ENCODE measurements at regions not wholly inside any gene's neighbourhood (a gene's known extent, or its start where the extent isn't known, plus 50 kb on each side); places are given as distances from the start of the nearest gene placed in this dataset.

GRCh38 chr2:172285010-172285621, 142.3 kb upstream of the ITGA6 start:
- DNase-seq (ENCODE audit: low read depth, low spot score) = peak; percentile 81
- in situ Hi-C loops (cut with HindIII; ENCODE audit: low sequenced_read_pairs) = no loop called here
- TF ChIP-seq, protein P1, sequence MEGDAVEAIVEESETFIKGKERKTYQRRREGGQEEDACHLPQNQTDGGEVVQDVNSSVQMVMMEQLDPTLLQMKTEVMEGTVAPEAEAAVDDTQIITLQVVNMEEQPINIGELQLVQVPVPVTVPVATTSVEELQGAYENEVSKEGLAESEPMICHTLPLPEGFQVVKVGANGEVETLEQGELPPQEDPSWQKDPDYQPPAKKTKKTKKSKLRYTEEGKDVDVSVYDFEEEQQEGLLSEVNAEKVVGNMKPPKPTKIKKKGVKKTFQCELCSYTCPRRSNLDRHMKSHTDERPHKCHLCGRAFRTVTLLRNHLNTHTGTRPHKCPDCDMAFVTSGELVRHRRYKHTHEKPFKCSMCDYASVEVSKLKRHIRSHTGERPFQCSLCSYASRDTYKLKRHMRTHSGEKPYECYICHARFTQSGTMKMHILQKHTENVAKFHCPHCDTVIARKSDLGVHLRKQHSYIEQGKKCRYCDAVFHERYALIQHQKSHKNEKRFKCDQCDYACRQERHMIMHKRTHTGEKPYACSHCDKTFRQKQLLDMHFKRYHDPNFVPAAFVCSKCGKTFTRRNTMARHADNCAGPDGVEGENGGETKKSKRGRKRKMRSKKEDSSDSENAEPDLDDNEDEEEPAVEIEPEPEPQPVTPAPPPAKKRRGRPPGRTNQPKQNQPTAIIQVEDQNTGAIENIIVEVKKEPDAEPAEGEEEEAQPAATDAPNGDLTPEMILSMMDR (IDR thresholded peaks at IDR 0.05; ENCODE audit: low read depth, low read length) = no peak
- H3K4me3 ChIP-seq (ENCODE audit: low read depth, low read length) = no peak overlapping the region

GRCh38 chr2:172285760-172286159, 141.6 kb upstream of the ITGA6 start:
- no peak for DNase-seq (ENCODE audit: low read depth, low spot score)
- in situ Hi-C loops (cut with HindIII; ENCODE audit: low sequenced_read_pairs) = no loop called here
- TF ChIP-seq, protein P1 (IDR thresholded peaks at IDR 0.05; ENCODE audit: low read depth, low read length) = no peak
- no peak overlapping the region for H3K4me3 ChIP-seq (ENCODE audit: low read depth, low read length)

DNA sequence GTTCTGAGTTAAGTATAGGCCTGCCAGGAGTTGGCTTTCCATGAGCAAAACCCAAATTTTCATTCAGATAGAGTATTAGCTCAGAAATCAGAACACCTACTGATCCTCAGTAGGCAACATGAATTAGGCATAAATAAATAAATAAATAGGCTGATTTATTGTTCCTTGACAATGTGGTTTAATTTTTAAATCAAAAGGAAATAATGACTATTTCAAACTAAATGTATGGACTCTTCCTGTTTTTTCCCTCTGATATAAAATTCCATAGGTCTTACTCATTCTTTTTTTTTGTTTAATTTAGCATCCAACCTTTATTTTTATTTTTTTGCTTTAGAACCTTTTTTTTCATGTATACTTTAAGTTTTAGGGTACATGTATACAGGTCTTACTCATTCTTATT, 140.2 kb upstream of the ITGA6 start:
- TF ChIP-seq, protein P1 (IDR thresholded peaks at IDR 0.05; ENCODE audit: low read depth, low read length) = no peak
- no peak for DNase-seq (ENCODE audit: low read depth, low spot score)
- in situ Hi-C loops (cut with HindIII; ENCODE audit: low sequenced_read_pairs) = no loop called here
- no peak overlapping the region for H3K4me3 ChIP-seq (ENCODE audit: low read depth, low read length)

DNA sequence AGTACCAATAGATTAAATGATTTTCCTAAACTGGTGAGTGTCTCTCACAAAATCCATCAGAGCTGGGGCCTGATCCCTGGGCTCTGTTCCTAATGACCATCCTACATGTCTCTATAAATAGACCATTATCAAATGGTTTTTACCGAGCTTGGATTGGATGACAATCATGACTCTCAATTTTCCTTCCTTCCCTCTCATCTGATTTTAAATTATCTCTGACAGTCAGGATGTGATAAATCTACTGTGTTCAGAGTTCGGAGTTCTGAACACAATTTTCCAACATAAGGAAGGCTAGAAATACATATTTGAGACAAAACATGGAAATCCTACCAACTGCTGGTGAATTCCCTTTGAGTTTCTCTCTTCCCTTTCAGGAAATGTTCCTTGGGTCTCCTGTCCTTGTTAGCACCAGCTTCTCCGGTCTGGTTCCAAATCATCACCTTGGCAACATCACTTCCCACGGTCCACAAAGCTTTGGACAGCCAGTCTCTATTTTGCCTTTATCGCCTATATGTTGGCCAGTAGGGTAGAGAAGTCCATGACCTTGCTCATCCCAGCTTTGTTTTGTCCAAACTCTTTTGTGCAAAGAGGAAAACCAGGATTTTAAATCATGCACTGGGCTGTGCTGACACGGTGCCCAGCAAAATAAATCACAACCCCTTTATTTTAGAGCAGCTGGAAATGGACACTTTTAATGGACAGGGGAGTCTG, 139.6 kb upstream of the ITGA6 start:
- TF ChIP-seq, protein P1 (IDR thresholded peaks at IDR 0.05; ENCODE audit: low read depth, low read length) = no peak
- in situ Hi-C loops (cut with HindIII; ENCODE audit: low sequenced_read_pairs) = no loop called here
- DNase-seq (ENCODE audit: low read depth, low spot score) = no peak
- H3K4me3 ChIP-seq (ENCODE audit: low read depth, low read length) = no peak overlapping the region

GRCh38 chr2:172288603-172289002, 138.8 kb upstream of the ITGA6 start:
- TF ChIP-seq, protein P1 (IDR thresholded peaks at IDR 0.05; ENCODE audit: low read depth, low read length) = no peak
- in situ Hi-C loops (cut with HindIII; ENCODE audit: low sequenced_read_pairs) = no loop called here
- no peak overlapping the region for H3K4me3 ChIP-seq (ENCODE audit: low read depth, low read length)
- no peak for DNase-seq (ENCODE audit: low read depth, low spot score)

DNA sequence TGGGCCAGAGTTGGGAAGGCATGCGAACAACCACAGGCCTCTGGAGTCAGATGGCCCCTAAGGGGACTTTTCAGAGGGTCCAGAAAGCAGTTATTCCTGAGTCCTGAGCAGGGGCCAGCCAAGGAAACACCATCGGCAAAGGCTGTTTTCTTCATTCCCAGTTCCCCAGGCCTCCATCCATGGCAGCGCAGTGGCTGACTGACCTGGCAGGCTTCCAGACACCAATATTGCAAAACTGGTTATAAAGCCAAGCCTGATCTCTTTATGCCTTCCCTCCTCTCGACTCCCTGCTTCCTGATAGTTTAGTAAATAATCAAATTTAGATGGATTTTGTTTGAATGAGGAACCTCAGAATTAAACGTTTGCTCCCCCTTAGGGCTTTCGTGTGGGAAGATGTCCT, 133.4 kb upstream of the ITGA6 start:
- no peak overlapping the region for H3K4me3 ChIP-seq (ENCODE audit: low read depth, low read length)
- in situ Hi-C loops (cut with HindIII; ENCODE audit: low sequenced_read_pairs) = no loop called here
- no peak for DNase-seq (ENCODE audit: low read depth, low spot score)
- TF ChIP-seq, protein P1 (IDR thresholded peaks at IDR 0.05; ENCODE audit: low read depth, low read length) = no peak
